ENCODE measurements at regions not wholly inside any gene's neighbourhood (a gene's known extent, or its start where the extent isn't known, plus 50 kb on each side); places are given as distances from the start of the nearest gene placed in this dataset.

GRCh38 chr7:25839084-25839769 lies 312.8 kb upstream of the NFE2L3 start:
- Histone ChIP-seq H3K36me3 (no peaks in the 10 kb centered on the region), H3K4me1 (peaks cover 0 to 41% (median 5%) of the 10 kb centered on the region in 3 donors), H3K27me3 (no peaks in the 10 kb centered on the region), H3K27ac (no peak overlapping the region), H3K4me3 (no peak overlapping the region), H3K9me3 (no peaks in the 10 kb centered on the region)
- no peak for ATAC-seq
- no peak for TF ChIP-seq POLR2AphosphoS5 (IDR thresholded peaks at IDR 0.05)
- peak in 1 of 4 experiments; percentile 13 for TF ChIP-seq CTCF (IDR thresholded peaks at IDR 0.05)
- WGBS, 2 donors (ENCODE audit: low coverage in 1 of 2) = 57 to 66% methylated on average over 2 of the region's 2 CpGs

- no peaks in the 10 kb centered on the region for H3K27me3 ChIP-seq
- TF ChIP-seq EP300 (IDR thresholded peaks at IDR 0.05) (no peak), POLR2AphosphoS5 (IDR thresholded peaks at IDR 0.05) (peak; percentile 19)
- H3K9me3 ChIP-seq = no peaks in the 10 kb centered on the region
- no peak overlapping the region for H3K4me3 ChIP-seq
- H3K4me1 ChIP-seq = peaks cover 0 to 44% (median 5%) of the 10 kb centered on the region in 3 donors
- no peaks in the 10 kb centered on the region for H3K36me3 ChIP-seq
- H3K27ac ChIP-seq = peak overlapping the region in 3 of 4 donors; percentile 62 to 94 (median 70)
- WGBS, 2 donors (ENCODE audit: low coverage in 1 of 2) = 77 to 100% methylated on average over 1 to 5 of the region's 5 CpGs
- ATAC-seq = peak; percentile 68
Observed at GRCh38 chr7:25840209-25840792, 311.7 kb upstream of the NFE2L3 start.

DNA sequence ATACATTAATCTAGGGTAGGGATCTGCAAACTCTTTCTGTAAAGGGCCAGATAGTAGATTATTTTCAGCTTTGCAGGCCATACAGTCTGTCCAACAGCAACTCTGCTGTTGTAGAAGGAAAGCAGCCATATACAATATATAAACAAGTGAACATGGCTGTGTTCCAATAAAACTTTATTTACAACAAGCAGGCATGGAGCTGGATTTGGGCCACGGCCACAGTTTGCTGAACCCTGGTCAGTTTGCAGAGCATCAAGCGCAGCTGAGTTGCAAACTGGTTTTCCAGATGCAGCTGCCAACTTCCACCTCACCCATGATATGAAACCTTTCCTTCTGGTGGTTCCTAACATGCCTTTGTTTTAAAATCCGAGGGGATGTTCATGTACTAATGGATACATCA lies 310.4 kb upstream of the NFE2L3 start:
- no peak for ATAC-seq
- Histone ChIP-seq H3K4me1 (peaks cover 0 to 57% (median 12%) of the 10 kb centered on the region in 3 donors), H3K27ac (peak overlapping the region in 3 of 4 donors; percentile 62 to 94 (median 70))

DNA sequence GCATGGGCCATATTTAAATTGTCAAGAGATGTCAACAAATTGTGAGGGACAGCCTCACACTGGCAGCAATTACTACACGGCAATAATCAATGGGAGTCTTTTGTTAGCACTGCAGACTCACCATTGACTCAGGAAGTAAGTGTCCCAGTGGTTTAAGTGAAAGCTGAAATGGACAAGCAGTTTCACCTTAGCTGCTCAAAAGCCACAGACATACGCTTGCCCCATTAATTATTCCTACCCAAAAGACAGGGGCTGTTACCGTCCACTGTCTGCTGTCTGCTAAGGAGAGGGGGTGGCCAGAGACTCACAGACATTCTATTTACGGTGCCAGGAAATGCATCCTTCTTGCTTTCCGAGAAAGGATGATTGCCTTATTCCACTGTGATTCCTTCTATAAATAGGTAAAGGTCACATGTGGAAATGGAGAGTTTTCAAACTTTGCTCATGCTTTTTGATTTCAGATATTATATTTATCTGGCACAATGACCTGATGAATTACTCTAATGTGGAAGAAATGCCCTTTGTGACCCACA lies 309.7 kb upstream of the NFE2L3 start:
- H3K4me3 ChIP-seq = no peak overlapping the region
- peak overlapping the region; percentile 62 to 94 (median 66) for H3K27ac ChIP-seq
- H3K36me3 ChIP-seq = no peaks in the 10 kb centered on the region
- no peak for TF ChIP-seq CTCF (IDR thresholded peaks at IDR 0.05)
- peak; percentile 84 for TF ChIP-seq POLR2AphosphoS5 (IDR thresholded peaks at IDR 0.05)
- H3K27me3 ChIP-seq = no peaks in the 10 kb centered on the region
- peaks cover 5 to 64% (median 13%) of the 10 kb centered on the region in 3 donors for H3K4me1 ChIP-seq
- H3K9me3 ChIP-seq = no peaks in the 10 kb centered on the region
- no peak for ATAC-seq
- 12 to 45% methylated on average over 4 to 5 of the region's 5 CpGs for WGBS, 2 donors (ENCODE audit: low coverage in 1 of 2)

More for the DNA sequence above, 310.4 kb upstream of the NFE2L3 start:
- TF ChIP-seq POLR2AphosphoS5 (IDR thresholded peaks at IDR 0.05) (no peak), POLR2A (IDR thresholded peaks at IDR 0.05) (no peak), CTCF (IDR thresholded peaks at IDR 0.05) (no peak), EP300 (IDR thresholded peaks at IDR 0.05) (no peak)
- H3K36me3 ChIP-seq = no peaks in the 10 kb centered on the region
- 67 to 82% methylated on average over 3 of the region's 3 CpGs for WGBS, 2 donors (ENCODE audit: low coverage in 1 of 2)
- H3K27me3 ChIP-seq = no peaks in the 10 kb centered on the region
- no peaks in the 10 kb centered on the region for H3K9me3 ChIP-seq
- H3K4me3 ChIP-seq = no peak overlapping the region

GRCh38 chr7:25843467-25843866 lies 308.5 kb upstream of the NFE2L3 start:
- no peak for ATAC-seq
- TF ChIP-seq POLR2AphosphoS5 (IDR thresholded peaks at IDR 0.05) (no peak), POLR2A (IDR thresholded peaks at IDR 0.05) (no peak), EP300 (IDR thresholded peaks at IDR 0.05) (no peak), CTCF (IDR thresholded peaks at IDR 0.05) (no peak)
- Histone ChIP-seq H3K4me3 (no peak overlapping the region), H3K36me3 (no peaks in the 10 kb centered on the region), H3K9me3 (no peaks in the 10 kb centered on the region), H3K27ac (peak overlapping the region in 3 of 4 donors; percentile 15 to 94 (median 62)), H3K27me3 (no peaks in the 10 kb centered on the region), H3K4me1 (peaks cover 16 to 76% (median 23%) of the 10 kb centered on the region in 3 donors)
- WGBS, 2 donors (ENCODE audit: low coverage in 1 of 2) = 93 to 100% methylated on average over 2 to 4 of the region's 4 CpGs

Measured in gastroesophageal sphincter (tissue), 4 donors.